Spinal cord (tissue), 9 donors: ENCODE measurements at regions not wholly inside any gene's neighbourhood (a gene's known extent, or its start where the extent isn't known, plus 50 kb on each side); places are given as distances from the start of the nearest gene placed in this dataset.

ENCODE experiments used
- DNase-seq, 6 donors: peaks; one replicate each; pipeline versions ENCODE4 v3.0.0 to v3.0.0-alpha.2; 2013 to 2015; ENCODE audit warnings: low spot score in 6 of 6, low read depth in 4 of 6
- H3K27ac ChIP-seq: one replicate; pipeline ENCODE4 v1.5.1; 2013; ENCODE audit warnings: low read depth, low read length, control low read depth
- H3K27me3 ChIP-seq: one replicate; pipeline ENCODE4 v1.6.1; 2013; ENCODE audit warnings: low read length; ENCODE audit not compliant: control insufficient read depth, insufficient read depth
- H3K36me3 ChIP-seq: one replicate; pipeline ENCODE4 v1.6.1; 2013; ENCODE audit warnings: low read length; ENCODE audit not compliant: control insufficient read depth, insufficient read depth
- H3K4me1 ChIP-seq: one replicate; pipeline ENCODE4 v1.6.1; 2013; ENCODE audit warnings: low read length; ENCODE audit not compliant: control insufficient read depth, insufficient read depth
- H3K4me3 ChIP-seq: one replicate; pipeline ENCODE4 v1.5.1; 2013; ENCODE audit warnings: low read depth, low read length, control low read depth
- H3K9me3 ChIP-seq: one replicate; pipeline ENCODE4 v1.6.1; 2013; ENCODE audit warnings: low read length; ENCODE audit not compliant: control insufficient read depth, insufficient read depth
- WGBS: methylation state at CpG from one replicate; pipeline ENCODE4 v1.1.5; 2013; ENCODE audit warnings: missing lambda C conversion rate; ENCODE audit not compliant: insufficient coverage; 5-methylcytosine and 5-hydroxymethylcytosine counted together
- donor health status: healthy.

GRCh38 chr2:160647967-160648685 is 154.5 kb upstream of the RBMS1 start:
- Histone ChIP-seq H3K4me3 (no peak overlapping the region), H3K27me3 (no peaks in the 10 kb centered on the region), H3K9me3 (no peaks in the 10 kb centered on the region), H3K36me3 (no peaks in the 10 kb centered on the region), H3K27ac (no peak overlapping the region), H3K4me1 (peaks cover 3% of the 10 kb centered on the region)
- DNase-seq: no peak
- WGBS: 74% methylated on average over 27 of the region's 33 CpGs

GRCh38 chr2:160649698-160650097 is 156.1 kb upstream of the RBMS1 start:
- Histone ChIP-seq H3K4me3 (no peak overlapping the region), H3K27me3 (no peaks in the 10 kb centered on the region), H3K36me3 (no peaks in the 10 kb centered on the region), H3K9me3 (no peaks in the 10 kb centered on the region), H3K4me1 (peaks cover 3% of the 10 kb centered on the region), H3K27ac (no peak overlapping the region)
- no peak for DNase-seq
- 94% methylated on average over 8 of the region's 12 CpGs for WGBS

- no peak for DNase-seq
- Histone ChIP-seq H3K4me3 (no peak overlapping the region), H3K27me3 (no peaks in the 10 kb centered on the region), H3K4me1 (peaks cover 3% of the 10 kb centered on the region), H3K9me3 (no peaks in the 10 kb centered on the region), H3K27ac (no peak overlapping the region), H3K36me3 (no peaks in the 10 kb centered on the region)
- WGBS: no CpG with 5 or more reads among the region's 3 CpGs
Observed at GRCh38 chr2:160650196-160651118, 156.8 kb upstream of the RBMS1 start.

- Histone ChIP-seq H3K36me3 (no peaks in the 10 kb centered on the region), H3K27me3 (no peaks in the 10 kb centered on the region), H3K27ac (no peak overlapping the region), H3K4me1 (peaks cover 3% of the 10 kb centered on the region), H3K4me3 (no peak overlapping the region), H3K9me3 (no peaks in the 10 kb centered on the region)
- WGBS: 88% methylated on average over 2 of the region's 4 CpGs
- DNase-seq: no peak
Observed at GRCh38 chr2:160651416-160652200, 158.0 kb upstream of the RBMS1 start.

DNA sequence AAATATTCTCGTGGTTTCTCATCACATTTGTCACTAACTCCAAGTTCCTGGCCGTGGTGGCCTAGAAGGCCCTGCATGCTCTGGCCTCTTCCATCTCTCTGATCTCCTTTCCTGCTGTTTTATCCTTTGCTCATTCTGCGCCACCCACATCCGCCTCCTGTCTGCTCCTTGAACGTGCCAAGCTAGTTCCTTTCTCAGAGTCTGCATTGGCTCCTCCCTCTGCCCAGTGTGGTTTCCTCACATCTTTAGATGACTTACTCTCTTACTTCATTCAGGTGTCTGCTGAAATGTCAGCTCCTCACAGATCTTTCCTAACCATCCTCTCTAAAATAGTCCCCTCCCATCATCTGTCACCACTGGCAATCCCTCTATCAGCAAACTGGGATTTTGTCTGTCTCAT is 158.6 kb upstream of the RBMS1 start:
- H3K27me3 ChIP-seq: no peaks in the 10 kb centered on the region
- no peaks in the 10 kb centered on the region for H3K9me3 ChIP-seq
- H3K36me3 ChIP-seq: no peaks in the 10 kb centered on the region
- no peak overlapping the region for H3K4me3 ChIP-seq
- no peak for DNase-seq
- H3K4me1 ChIP-seq: peaks cover 3% of the 10 kb centered on the region
- WGBS: 79% methylated on average over 5 of the region's 5 CpGs
- H3K27ac ChIP-seq: no peak overlapping the region

- 63% methylated on average over 1 of the region's 1 CpG for WGBS
- Histone ChIP-seq H3K36me3 (no peaks in the 10 kb centered on the region), H3K27me3 (no peaks in the 10 kb centered on the region), H3K4me3 (no peak overlapping the region), H3K27ac (no peak overlapping the region), H3K9me3 (no peaks in the 10 kb centered on the region), H3K4me1 (no peaks in the 10 kb centered on the region)
- no peak for DNase-seq
Observed at GRCh38 chr2:160657196-160657595, 163.6 kb upstream of the RBMS1 start.

- Histone ChIP-seq H3K9me3 (no peaks in the 10 kb centered on the region), H3K4me1 (no peaks in the 10 kb centered on the region), H3K4me3 (no peak overlapping the region), H3K27me3 (no peaks in the 10 kb centered on the region), H3K36me3 (no peaks in the 10 kb centered on the region), H3K27ac (no peak overlapping the region)
- DNase-seq: no peak
Observed at GRCh38 chr2:160658851-160659250, 165.2 kb upstream of the RBMS1 start.

- no peak overlapping the region for H3K4me3 ChIP-seq
- H3K27me3 ChIP-seq: no peaks in the 10 kb centered on the region
- WGBS: no CpG with 5 or more reads among the region's 2 CpGs
- no peaks in the 10 kb centered on the region for H3K9me3 ChIP-seq
- DNase-seq: no peak
- no peak overlapping the region for H3K27ac ChIP-seq
- no peaks in the 10 kb centered on the region for H3K4me1 ChIP-seq
- H3K36me3 ChIP-seq: no peaks in the 10 kb centered on the region
Observed at GRCh38 chr2:160660741-160661140, 167.1 kb upstream of the RBMS1 start.

DNA sequence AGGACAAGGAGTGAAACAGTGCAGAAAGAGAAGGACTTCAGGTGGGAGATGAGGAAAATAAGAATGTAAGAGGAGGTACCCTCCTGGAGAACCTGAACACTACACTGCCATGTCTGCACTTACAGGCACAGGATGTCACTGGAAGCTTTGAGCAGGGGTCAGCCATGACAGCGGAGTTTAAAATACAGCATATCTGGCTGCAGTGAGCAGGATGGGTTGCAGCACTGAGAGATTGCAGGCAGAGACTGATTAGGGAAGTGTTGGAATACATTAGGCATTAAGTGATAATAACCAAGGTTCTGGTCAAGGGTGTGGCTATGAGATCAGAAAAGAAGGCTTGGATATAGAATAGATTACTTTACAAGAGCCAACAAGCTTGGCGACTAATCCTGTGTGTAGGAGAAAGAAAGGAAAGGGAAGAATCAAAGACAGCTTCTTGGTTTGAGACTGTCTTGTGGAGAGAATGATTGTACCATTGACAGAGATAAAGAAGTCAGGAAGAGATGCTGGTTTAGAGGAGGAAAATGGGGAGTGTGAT is 171.1 kb upstream of the RBMS1 start:
- Histone ChIP-seq H3K9me3 (peaks cover 2% of the 10 kb centered on the region), H3K36me3 (no peaks in the 10 kb centered on the region), H3K4me1 (no peaks in the 10 kb centered on the region), H3K27me3 (no peaks in the 10 kb centered on the region), H3K27ac (no peak overlapping the region), H3K4me3 (no peak overlapping the region)
- no peak for DNase-seq
- WGBS: 96% methylated on average over 2 of the region's 2 CpGs
